ENCODE measurements at regions not wholly inside any gene's neighbourhood (a gene's known extent, or its start where the extent isn't known, plus 50 kb on each side); places are given as distances from the start of the nearest gene placed in this dataset.

DNA sequence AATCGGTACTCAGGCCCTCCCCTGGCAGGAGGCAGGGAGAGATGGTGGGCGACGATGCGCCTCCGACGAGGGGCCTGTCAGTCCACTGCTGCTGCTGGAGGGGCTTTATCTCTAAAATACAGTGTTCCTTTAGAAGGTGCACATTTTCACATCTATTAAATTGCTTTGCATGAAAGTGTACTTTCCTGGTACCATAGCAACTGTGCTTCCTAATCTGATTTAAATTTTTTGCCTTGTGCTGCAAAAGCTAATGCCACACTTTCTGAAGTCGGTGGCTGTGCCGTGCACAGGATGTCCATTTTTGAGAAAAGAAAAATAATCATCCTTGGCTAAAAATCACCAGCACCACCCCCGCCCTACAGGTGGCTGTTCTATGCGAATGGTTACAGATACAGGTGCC lies 262.0 kb upstream of the CDH4 start:
- no peak for DNase-seq (ENCODE audit: low read depth in 1 of 2, low spot score in 1 of 2)
- Histone ChIP-seq H3K27ac (replicated peaks) (no peak overlapping the region), H3K27me3 (ENCODE audit: insufficient read depth, poor library complexity, severe bottlenecking) (no peaks in the 10 kb centered on the region), H3K4me3 (replicated peaks; ENCODE audit: insufficient read depth, low read length) (no peak overlapping the region)
- TF ChIP-seq, protein P1, sequence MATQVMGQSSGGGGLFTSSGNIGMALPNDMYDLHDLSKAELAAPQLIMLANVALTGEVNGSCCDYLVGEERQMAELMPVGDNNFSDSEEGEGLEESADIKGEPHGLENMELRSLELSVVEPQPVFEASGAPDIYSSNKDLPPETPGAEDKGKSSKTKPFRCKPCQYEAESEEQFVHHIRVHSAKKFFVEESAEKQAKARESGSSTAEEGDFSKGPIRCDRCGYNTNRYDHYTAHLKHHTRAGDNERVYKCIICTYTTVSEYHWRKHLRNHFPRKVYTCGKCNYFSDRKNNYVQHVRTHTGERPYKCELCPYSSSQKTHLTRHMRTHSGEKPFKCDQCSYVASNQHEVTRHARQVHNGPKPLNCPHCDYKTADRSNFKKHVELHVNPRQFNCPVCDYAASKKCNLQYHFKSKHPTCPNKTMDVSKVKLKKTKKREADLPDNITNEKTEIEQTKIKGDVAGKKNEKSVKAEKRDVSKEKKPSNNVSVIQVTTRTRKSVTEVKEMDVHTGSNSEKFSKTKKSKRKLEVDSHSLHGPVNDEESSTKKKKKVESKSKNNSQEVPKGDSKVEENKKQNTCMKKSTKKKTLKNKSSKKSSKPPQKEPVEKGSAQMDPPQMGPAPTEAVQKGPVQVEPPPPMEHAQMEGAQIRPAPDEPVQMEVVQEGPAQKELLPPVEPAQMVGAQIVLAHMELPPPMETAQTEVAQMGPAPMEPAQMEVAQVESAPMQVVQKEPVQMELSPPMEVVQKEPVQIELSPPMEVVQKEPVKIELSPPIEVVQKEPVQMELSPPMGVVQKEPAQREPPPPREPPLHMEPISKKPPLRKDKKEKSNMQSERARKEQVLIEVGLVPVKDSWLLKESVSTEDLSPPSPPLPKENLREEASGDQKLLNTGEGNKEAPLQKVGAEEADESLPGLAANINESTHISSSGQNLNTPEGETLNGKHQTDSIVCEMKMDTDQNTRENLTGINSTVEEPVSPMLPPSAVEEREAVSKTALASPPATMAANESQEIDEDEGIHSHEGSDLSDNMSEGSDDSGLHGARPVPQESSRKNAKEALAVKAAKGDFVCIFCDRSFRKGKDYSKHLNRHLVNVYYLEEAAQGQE (IDR thresholded peaks at IDR 0.05; ENCODE audit: insufficient replicate concordance, low read depth), result no peak
- TF ChIP-seq SPI1 (IDR thresholded peaks at IDR 0.05; ENCODE audit: borderline replicate concordance, low read depth) (no peak), POLR2AphosphoS5 (IDR thresholded peaks at IDR 0.05; ENCODE audit: low read depth) (no peak), GABPA (IDR thresholded peaks at IDR 0.05; ENCODE audit: low read depth) (no peak)
- TF ChIP-seq, protein P2, sequence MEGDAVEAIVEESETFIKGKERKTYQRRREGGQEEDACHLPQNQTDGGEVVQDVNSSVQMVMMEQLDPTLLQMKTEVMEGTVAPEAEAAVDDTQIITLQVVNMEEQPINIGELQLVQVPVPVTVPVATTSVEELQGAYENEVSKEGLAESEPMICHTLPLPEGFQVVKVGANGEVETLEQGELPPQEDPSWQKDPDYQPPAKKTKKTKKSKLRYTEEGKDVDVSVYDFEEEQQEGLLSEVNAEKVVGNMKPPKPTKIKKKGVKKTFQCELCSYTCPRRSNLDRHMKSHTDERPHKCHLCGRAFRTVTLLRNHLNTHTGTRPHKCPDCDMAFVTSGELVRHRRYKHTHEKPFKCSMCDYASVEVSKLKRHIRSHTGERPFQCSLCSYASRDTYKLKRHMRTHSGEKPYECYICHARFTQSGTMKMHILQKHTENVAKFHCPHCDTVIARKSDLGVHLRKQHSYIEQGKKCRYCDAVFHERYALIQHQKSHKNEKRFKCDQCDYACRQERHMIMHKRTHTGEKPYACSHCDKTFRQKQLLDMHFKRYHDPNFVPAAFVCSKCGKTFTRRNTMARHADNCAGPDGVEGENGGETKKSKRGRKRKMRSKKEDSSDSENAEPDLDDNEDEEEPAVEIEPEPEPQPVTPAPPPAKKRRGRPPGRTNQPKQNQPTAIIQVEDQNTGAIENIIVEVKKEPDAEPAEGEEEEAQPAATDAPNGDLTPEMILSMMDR (IDR thresholded peaks at IDR 0.05; ENCODE audit: insufficient read depth, low read length), result no peak

DNA sequence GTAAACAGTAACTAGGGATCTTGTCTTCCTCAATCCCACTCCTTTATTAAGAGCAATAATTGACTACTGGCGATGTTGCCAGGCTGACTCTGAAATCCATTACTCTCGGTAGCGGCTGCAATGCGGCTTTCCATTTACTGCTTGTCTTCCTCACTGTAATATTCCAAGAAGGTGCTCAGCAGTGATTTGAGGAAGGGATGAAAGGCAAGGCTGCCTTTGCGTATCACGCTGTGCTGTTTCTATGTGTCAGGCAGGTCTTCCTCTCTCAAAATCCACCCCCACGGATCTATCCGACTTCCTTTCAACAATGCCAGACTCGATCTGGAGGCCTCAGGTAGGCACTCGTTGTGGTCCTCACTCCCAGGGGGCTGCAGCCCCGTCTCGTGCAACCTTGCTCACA lies 261.4 kb upstream of the CDH4 start:
- H3K4me3 ChIP-seq (replicated peaks; ENCODE audit: insufficient read depth, low read length), result no peak overlapping the region
- no peak for DNase-seq (ENCODE audit: low read depth in 1 of 2, low spot score in 1 of 2)
- H3K27ac ChIP-seq (replicated peaks), result no peak overlapping the region
- TF ChIP-seq GABPA (IDR thresholded peaks at IDR 0.05; ENCODE audit: low read depth), result no peak
- TF ChIP-seq, protein P2 (IDR thresholded peaks at IDR 0.05; ENCODE audit: insufficient read depth, low read length), result no peak
- no peak for TF ChIP-seq SPI1 (IDR thresholded peaks at IDR 0.05; ENCODE audit: borderline replicate concordance, low read depth)
- TF ChIP-seq POLR2AphosphoS5 (IDR thresholded peaks at IDR 0.05; ENCODE audit: low read depth), result no peak
- TF ChIP-seq, protein P1 (IDR thresholded peaks at IDR 0.05; ENCODE audit: insufficient replicate concordance, low read depth), result no peak
- no peaks in the 10 kb centered on the region for H3K27me3 ChIP-seq (ENCODE audit: insufficient read depth, poor library complexity, severe bottlenecking)

DNA sequence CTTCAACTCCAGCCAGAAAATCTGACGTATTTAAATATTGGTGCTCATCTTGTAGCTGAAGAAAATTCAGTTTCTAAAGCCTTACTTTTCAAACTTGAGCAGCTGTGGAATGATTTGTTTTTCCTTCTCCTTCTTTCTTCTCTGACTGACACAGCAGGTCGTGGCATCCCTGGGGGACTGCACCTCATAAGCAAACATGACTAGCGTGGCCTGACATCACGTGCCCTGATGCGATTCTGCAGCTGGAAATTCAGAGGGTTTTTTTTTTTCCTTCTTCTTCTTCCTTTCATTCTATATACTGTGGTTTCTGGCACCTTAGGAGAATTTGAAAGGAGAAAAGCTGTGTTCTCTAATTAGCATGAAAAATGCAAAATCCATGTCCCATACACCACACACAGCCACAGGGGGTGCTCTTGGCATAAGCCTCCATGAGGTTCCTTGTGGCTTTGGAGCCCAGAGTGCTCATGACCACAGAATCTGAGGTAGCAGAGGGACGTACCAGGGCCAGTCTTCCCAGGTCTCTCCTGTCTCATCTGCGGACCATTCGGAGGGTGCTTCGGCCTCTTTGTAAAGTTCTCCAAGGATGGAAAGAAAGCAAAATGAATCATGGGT lies 258.5 kb upstream of the CDH4 start:
- TF ChIP-seq GABPA (IDR thresholded peaks at IDR 0.05; ENCODE audit: low read depth), result no peak
- TF ChIP-seq, protein P2 (IDR thresholded peaks at IDR 0.05; ENCODE audit: insufficient read depth, low read length), result no peak
- no peak for TF ChIP-seq POLR2AphosphoS5 (IDR thresholded peaks at IDR 0.05; ENCODE audit: low read depth)
- TF ChIP-seq SPI1 (IDR thresholded peaks at IDR 0.05; ENCODE audit: borderline replicate concordance, low read depth), result no peak
- TF ChIP-seq, protein P1 (IDR thresholded peaks at IDR 0.05; ENCODE audit: insufficient replicate concordance, low read depth), result no peak
- Histone ChIP-seq H3K4me3 (replicated peaks; ENCODE audit: insufficient read depth, low read length) (no peak overlapping the region), H3K27me3 (ENCODE audit: insufficient read depth, poor library complexity, severe bottlenecking) (peaks cover 2% of the 10 kb centered on the region), H3K27ac (replicated peaks) (no peak overlapping the region)
- DNase-seq (ENCODE audit: low read depth in 1 of 2, low spot score in 1 of 2), result no peak

All from HL-60 (cell line).